Endometrial microvascular endothelial cells (primary cell): ENCODE measurements at regions not wholly inside any gene's neighbourhood (a gene's known extent, or its start where the extent isn't known, plus 50 kb on each side); places are given as distances from the start of the nearest gene placed in this dataset.

Source experiments
- in situ Hi-C: cut with HindIII; loops from 2 replicates; pipeline ENCODE4 v1.10.0; 2017; ENCODE audit warnings: low sequenced_read_pairs, low pct_unique_long_range_greater_than_20kb; ENCODE audit errors: inconsistent ontology term

DNA sequence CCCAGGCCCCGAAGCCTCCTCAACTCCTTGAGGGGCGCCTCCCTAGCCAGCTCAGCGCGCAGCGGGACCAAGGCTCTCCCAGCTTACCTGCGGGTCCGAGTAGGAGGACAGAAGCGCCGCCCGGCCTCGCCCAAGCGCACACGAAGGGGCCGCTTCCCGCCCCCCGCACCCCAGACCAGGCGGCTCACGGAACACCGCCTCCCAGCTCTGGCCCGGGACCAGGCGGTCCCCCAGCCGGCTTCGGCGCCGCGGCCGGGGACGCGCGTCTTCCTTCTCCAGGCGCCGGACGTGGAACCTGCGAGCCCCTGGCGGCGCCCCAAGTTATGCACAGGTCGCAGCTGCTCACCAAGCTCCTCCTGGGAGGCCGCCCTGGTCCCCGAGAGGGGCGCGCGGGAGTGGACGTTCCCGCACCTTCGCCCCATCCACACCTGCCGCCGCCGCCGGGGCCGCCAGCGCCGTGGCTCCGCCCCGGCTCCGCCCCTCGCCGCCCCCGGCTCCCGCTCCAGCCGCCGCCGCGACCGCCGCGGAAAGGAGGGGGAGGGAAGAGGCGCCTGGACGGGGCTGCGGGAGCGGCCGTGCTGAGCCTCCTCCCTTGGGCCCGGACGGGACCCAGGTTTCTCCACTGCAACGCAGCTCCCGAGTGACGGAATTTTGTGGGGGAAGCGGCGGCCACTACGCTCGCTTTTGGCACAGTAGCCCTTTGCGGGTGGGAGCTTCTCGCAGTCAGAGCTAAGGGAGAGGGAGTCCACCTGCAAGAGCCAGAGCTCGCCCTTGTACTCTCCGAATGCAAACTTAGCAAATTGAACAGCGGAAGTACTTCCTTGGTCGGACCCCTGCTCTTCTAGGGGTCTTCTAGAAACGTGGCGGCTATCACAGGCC, 77.5 kb upstream of the IFNE start:
- in situ Hi-C loops: loop anchor here (25.0 kb wide), 1 partner anchor 253 kb away; the partner anchor contains the start of gene MTAP

DNA sequence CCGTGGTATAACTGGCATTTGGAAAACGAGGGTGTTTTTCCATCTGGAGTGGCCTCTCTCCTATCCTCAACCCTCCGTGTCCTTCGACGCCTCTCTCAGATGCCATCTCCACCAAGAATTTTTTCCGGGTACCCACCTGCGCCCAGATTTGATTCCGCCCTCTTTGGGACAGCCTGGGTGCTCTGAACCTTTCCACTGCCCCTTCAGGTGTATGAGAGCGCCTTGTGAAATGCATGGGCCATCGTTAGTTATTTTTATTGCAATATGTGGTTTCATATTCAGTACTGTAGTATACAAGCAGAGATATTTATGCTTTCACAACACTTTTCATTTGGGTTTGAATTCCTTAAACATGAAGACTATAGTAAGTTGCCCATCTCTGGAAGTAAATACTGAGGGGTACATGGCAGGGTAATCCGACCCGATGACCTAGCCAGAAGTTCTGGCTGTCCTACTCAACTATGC, 78.2 kb upstream of the IFNE start:
- in situ Hi-C loops: loop anchor here (25.0 kb wide), 1 partner anchor 252 kb away; the partner anchor contains the start of gene MTAP

DNA sequence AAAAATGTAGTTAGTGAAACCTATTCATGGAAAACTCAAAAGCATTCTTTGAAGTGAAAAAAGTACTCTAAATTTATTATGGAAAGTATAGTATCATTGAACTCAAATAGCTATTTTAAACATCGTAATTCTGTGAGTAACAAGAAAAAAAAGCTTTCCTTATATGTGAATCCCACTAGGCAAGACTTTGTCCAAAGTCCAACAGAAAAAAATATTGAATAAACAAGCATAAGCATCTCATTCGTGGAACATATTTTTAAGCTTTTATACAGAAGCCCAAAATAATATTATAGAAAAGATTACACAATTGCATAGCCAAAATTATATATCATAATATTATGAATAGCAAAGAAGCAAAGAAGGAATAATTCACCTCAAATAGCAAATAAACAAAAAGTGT, 79.4 kb upstream of the IFNE start:
- in situ Hi-C loops: loop anchor here (25.0 kb wide), 1 partner anchor 251 kb away; the partner anchor contains the start of gene MTAP

DNA sequence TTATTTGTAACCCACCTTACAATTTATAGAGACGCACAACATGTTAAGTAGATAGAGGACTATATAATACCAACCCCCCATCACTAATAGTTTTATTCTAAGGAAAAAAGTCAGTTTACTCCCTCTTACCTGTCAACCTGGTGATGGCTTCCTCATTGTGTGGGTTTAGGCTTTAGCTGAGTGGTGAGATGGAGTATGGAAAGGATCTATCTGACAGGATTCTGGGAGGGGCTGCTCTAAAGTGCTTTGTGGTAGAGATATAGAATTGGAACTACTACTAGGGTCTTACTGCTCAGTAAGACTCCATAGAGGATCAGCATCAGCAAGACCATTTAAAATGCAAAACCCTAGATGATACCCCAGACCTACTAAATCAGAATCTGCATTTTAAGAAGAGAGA, 82.1 kb upstream of the IFNE start:
- in situ Hi-C loops: loop anchor here (25.0 kb wide), 1 partner anchor 248 kb away; the partner anchor contains the start of gene MTAP

DNA sequence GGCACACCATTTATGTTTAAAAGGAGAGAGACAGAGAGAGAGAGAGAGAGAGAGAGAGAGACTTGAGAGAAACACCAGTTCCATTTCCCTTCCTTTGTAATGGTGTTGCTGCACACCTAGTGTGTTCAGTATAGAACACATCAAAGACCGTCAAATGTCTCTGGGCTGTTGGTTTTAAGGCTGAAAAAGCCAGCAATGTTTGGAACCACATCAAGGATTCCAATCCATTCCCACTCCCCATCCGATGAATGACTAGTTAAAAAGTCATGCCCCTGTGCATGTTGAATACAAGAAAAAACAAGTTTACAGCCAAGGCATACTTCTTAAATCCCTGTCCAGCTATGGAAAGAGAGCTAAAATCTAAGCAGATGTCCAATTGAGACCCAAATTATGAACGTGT, 83.0 kb upstream of the IFNE start:
- in situ Hi-C loops: loop anchor here (25.0 kb wide), 1 partner anchor 247 kb away; the partner anchor contains the start of gene MTAP

DNA sequence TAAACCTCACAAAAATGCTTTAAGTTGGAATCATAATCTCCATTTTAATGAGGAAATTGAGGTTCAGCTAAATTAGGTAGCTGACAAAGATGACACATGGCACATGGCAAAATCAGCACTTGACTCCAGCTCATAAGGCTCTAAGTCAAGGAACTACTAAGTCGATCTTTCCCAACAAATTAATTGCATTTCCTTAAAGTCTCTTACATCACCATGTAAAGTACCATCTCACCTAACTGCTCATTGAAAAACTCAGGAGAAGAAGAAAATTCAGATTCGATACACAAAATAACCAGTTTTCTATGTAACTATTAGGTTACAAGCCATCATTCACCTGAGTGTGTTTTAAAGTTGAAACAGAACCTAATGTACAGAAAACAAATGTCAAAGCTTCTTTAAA, 85.8 kb upstream of the IFNE start:
- in situ Hi-C loops: loop anchor here (25.0 kb wide), 1 partner anchor 244 kb away; the partner anchor contains the start of gene MTAP

DNA sequence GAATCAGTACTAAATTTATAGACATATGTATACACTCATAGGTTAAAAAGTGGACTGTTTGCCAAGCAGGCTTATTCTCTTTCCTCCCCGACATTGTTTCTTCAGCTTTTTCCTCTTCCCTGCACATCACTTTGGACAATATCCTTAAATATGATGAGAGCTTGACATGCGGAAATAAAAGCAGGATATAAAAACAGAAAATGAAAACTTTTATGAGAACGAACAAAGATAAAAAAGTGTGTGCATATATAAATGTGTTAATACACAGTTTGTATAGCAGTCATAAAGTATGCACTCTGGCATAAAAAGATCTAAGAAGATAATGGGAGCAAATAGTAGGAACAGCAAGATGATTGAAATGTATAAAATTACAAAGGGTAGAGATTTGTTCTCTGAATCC, 86.4 kb upstream of the IFNE start:
- in situ Hi-C loops: loop anchor here (25.0 kb wide), 1 partner anchor 244 kb away; the partner anchor contains the start of gene MTAP

DNA sequence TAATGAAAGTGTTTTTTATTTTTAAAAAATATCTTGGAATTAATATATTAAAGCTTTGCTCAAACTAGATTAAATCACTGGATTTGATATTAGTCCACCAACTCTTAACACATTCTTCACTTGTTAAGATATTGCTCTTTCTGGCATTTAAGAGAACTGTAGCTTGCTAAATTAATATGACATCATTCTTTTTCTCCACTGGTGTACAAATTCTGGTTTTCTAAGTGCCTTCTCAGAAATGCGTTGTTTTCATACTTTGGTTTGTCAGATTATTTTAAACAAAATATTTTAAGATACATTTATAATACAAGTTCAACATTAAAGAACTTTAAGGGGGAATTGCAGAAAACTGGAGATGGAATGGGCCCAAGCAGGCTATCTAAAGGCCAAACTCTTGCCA, 87.6 kb upstream of the IFNE start:
- in situ Hi-C loops: loop anchor here (25.0 kb wide), 1 partner anchor 243 kb away; the partner anchor contains the start of gene MTAP

DNA sequence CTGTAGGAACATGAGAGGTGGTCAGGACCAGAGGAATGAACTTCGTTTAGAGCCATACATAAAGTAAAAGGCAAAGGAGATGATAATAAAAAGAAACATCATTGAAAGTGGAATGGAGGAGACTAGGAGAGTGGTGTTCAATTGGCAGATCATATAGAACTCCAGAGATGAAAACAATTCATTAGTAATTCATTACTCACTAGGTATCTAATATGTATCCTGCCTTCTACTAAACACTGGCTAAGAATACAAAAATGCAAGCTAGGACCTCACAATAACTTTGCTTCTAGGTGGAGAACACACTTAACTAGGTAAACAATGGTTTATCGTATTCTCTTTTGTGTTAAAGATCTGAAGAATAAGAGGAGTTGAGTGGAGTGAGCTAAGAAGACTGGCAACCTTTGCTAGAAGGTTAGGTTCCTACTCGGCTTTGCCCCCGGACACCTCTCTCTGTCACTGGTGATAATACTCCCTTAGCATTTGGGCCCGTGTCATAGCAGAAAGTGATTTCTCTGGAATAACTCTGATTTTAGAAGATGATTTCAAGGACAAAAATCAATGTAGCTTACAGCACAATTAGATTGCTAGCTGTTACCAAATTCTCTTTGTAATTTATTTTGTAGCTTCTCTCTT, 88.6 kb upstream of the IFNE start:
- in situ Hi-C loops: loop anchor here (25.0 kb wide), 1 partner anchor 242 kb away; the partner anchor contains the start of gene MTAP

DNA sequence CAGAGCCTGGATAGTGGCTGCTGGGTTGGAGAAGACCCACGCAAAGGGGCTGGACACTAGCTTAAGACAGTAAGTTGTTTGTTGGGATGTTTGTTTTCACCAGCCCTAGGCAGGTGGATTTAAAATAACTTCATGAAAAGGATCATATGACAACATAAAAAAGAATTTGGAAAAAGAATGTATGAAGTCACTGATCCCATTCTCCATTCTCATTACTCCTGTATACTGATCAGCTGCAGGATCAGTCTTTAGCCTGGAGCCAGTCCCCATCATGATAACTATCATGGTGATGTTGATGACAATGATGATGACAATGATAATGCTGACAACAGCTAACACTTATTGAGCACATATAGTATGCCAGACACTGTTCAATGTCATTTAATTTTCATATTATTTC, 92.1 kb upstream of the IFNE start:
- in situ Hi-C loops: loop anchor here (25.0 kb wide), 1 partner anchor 238 kb away; the partner anchor contains the start of gene MTAP

DNA sequence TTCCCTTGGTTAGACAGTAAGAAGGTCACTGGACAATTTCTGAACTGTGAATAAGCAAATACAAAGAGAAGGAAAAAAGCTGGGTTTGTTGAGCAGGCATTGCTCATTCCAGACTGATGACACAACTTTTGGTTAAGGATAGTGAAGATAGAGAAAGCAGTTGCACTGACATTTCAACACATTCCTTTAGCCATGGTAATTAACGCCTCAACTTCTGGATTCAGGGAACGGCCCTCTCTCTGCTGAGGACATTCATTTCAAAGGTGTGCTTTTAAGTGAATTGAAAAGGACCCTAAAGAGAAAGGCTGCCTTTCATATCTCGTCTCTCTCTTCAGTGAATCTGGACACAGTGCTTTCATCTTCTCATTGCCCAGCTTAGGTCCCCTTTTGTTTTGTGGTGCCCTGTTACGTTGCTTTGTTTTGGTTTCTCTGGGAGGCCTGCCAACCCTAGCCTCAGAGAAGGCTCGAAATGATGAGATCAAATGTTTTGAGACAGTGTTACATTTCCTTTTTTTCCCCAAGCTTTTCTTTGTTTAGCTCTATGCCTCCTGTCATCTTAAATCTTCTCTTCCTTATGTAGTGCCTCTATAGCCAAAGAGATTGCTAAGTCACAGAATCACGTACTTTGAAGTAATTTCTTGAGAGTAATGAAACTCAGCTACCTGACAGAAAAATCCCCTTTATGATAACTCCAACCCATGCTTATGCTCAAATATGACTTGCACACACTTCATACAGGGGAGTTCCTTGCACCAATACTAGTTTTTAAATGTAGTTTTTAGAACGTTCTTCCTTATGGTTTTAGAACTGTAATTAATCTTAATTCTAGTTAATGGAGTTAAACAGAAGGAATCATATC, 94.4 kb upstream of the IFNE start:
- in situ Hi-C loops: no loop called here

DNA sequence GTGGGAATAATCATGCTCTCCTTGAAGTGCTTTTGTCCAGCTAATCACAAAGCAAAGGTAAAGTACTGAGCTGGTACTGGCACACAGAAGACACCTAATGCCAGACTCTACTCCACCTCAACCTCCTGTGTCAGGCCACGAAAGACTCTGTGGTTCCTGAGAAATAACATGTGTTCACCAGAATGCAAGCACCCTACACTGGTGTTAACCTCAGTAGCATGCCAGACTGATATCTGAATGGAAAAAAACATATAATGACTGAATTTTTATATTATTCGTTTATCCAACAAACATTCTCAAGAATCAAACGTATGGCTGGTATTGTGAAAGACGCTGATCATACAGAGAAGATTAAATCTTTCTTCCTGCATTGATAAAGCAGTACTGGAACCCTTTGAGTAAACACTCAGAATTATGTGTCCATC, 97.1 kb upstream of the IFNE start:
- in situ Hi-C loops: no loop called here

DNA sequence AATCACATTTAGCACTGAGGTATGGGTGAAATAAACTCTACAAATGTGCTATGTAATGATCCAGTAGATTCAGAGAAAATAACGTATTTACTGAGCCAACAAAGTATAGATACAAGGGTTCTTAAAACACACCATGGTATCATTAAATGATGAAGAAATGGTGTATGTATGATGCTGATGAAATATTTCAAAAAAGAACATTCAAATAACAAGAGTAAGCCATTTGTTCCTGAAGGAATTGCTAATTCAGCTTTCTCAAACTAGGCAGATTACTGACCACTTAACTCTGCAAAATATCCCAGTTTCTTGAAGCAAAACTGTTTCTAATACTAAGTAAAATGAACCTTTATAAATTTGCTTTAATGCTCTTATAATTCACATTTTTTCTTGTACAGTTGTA, 97.6 kb upstream of the IFNE start:
- in situ Hi-C loops: no loop called here

DNA sequence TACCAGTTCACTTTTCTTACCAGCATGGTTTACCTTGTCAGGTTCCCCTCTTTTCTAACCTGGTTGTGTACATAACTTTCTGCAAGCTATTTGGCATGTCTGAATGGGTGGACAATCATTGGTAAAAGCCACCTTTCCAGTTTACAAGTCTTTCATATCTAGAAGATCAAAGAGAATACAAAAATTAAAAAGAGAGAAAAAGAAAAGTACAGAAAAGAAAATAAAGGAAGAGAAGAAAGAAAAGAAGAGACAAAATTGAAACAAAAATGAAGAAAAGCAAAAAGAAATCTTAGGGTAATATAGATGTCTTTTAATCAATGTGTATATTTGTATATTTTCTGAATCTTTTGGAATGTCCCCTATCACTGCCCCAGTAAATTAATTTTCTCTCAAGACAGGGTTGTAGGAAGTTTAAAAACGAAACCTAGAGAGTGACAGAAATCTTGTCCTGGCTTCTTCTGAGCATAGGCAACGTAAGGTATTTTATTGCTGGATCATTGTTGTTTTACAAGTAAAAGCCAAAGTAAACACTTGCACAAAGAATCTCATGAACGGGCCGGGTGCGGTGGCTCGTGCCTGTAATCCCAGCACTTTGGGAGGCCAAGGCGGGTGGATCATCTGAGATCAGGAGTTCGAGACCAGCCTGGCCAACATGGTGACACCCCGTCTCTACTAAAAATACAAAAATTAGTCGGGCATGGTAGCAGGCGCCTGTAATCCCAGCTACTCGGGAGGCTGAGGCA, 98.7 kb upstream of the IFNE start:
- in situ Hi-C loops: no loop called here

DNA sequence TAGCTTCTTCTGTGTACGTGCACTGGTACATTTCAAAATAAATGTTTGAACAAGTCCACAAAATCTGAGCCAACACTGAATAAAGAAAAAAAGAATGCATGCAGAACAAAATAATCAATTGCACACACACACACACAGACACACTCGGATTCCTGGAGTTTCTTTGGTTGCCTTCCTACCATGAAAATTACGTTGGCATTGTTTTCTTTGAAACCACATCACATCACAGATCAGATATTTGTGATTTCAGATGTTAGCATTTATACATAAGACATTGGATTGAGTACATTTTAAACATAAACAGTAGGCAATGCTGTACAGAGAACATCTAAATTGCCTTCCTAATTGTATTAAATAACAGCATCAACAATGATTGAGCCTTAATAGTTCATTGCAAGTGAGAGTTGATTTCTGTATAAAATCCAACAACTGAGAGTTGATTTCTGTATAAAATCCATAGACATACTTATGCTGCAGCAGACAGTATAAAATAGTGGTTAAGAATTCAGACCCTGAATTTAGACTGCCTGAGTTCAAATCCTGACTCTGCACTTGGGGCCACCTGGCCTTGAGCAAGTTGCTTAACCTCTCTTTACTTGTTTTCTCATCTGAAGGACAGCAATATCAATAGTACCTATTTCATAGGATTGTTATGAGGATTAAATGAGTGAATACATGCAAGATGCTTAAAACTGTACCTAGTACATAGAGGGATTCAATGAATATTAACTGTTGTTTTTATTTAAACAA, 101.7 kb upstream of the IFNE start:
- in situ Hi-C loops: no loop called here

DNA sequence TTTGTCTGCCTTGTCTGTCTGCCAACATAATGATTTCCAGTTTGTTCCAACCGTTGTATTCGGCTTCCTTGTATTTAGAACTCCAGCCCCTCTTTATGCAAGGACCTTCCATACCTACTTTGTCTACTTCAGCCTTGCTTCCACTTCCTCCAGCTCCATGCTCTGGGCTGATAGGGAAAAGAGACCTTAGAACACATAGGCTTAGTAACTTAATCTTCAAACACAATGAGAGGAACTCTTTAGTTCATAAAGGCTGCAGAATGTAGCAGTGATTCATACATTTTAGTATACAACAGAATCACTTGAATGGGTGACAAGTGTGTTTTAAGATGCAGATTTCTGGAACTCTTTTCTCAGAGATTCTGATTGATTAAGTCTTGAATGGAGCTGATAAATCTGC, 102.8 kb upstream of the IFNE start:
- in situ Hi-C loops: no loop called here
